DMS153 treated with DMSO at 0.1 percent for 48 hours (cell line): ENCODE measurements at regions not wholly inside any gene's neighbourhood (a gene's known extent, or its start where the extent isn't known, plus 50 kb on each side); places are given as distances from the start of the nearest gene placed in this dataset.

ENCODE experiments used
- DNase-seq: peaks from one replicate; lab custom pipeline; 2025; ENCODE audit not compliant: unreplicated experiment; lab: John Stamatoyannopoulos, UW

GRCh38 chr3:55413236-55413635, 73.9 kb downstream of the WNT5A start:
- no peak for DNase-seq

GRCh38 chr3:55412545-55412944, 74.6 kb downstream of the WNT5A start:
- no peak for DNase-seq

- DNase-seq: no peak
Measured at GRCh38 chr3:55409806-55410205, 77.3 kb downstream of the WNT5A start.

- no peak for DNase-seq
Measured at GRCh38 chr3:55408193-55408826, 78.8 kb downstream of the WNT5A start.

- DNase-seq: no peak
Measured at GRCh38 chr3:55407426-55407820, 79.7 kb downstream of the WNT5A start.

GRCh38 chr3:55406696-55407425, 80.2 kb downstream of the WNT5A start:
- DNase-seq: no peak

GRCh38 chr3:55405436-55405835, 81.7 kb downstream of the WNT5A start:
- DNase-seq: no peak

GRCh38 chr3:55402886-55403609, 84.1 kb downstream of the WNT5A start:
- no peak for DNase-seq

GRCh38 chr3:55380561-55380960, 106.5 kb downstream of the WNT5A start:
- no peak for DNase-seq

GRCh38 chr3:55376753-55377347, 110.3 kb downstream of the WNT5A start:
- no peak for DNase-seq

GRCh38 chr3:55373423-55373822, 113.7 kb downstream of the WNT5A start:
- no peak for DNase-seq

GRCh38 chr3:55370272-55370671, 116.8 kb downstream of the WNT5A start:
- DNase-seq: no peak

- DNase-seq: no peak
Measured at GRCh38 chr3:55369141-55369847, 117.8 kb downstream of the WNT5A start.

GRCh38 chr3:55368366-55368765, 118.7 kb downstream of the WNT5A start:
- DNase-seq: no peak

GRCh38 chr3:55367384-55367783, 119.7 kb downstream of the WNT5A start:
- no peak for DNase-seq

GRCh38 chr3:55364421-55364820, 122.7 kb downstream of the WNT5A start:
- DNase-seq: no peak

- DNase-seq: no peak
Measured at GRCh38 chr3:55362210-55362960, 124.7 kb downstream of the WNT5A start.

GRCh38 chr3:55357796-55358195, 129.3 kb downstream of the WNT5A start:
- no peak for DNase-seq

- DNase-seq: no peak
Measured at GRCh38 chr3:55352668-55353067, 134.4 kb downstream of the WNT5A start.

- no peak for DNase-seq
Measured at GRCh38 chr3:55349851-55350250, 137.3 kb downstream of the WNT5A start.
